ENCODE measurements at regions not wholly inside any gene's neighbourhood (a gene's known extent, or its start where the extent isn't known, plus 50 kb on each side); places are given as distances from the start of the nearest gene placed in this dataset.

DNA sequence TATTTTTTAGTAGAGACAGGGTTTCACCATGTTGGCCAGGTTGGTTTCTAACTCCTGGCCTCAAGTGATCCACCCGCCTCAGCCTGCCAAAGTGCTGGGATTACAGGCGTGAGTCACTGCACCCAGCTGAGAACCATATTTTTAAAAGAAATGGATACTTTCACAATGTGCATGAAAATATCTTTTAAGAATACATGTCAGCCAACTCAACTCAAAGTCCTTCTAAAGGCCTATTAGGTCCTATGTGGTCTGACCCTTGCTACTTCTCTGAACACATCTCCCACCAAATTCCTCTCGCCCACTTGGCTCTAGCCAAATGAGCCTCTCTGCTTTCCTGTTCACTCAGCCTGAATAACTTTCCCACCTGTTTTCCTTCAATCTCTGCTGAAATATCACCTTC lies 119.6 kb downstream of the MTX2 start:
- TF ChIP-seq GATA2 (IDR thresholded peaks at IDR 0.05; ENCODE audit: low read depth, low read length), result no peak
- TF ChIP-seq GATA3 (IDR thresholded peaks at IDR 0.05; ENCODE audit: low read depth, low read length), result no peak

- TF ChIP-seq GATA2 (IDR thresholded peaks at IDR 0.05; ENCODE audit: low read depth, low read length) (no peak), GATA3 (IDR thresholded peaks at IDR 0.05; ENCODE audit: low read depth, low read length) (no peak)
Observed at GRCh38 chr2:176390276-176391147, 121.3 kb downstream of the MTX2 start.

- no peak for TF ChIP-seq GATA2 (IDR thresholded peaks at IDR 0.05; ENCODE audit: low read depth, low read length)
Observed at GRCh38 chr2:176391148-176391419, 121.8 kb downstream of the MTX2 start.

- TF ChIP-seq GATA2 (IDR thresholded peaks at IDR 0.05; ENCODE audit: low read depth, low read length), result no peak
- TF ChIP-seq GATA3 (IDR thresholded peaks at IDR 0.05; ENCODE audit: low read depth, low read length), result no peak
Observed at GRCh38 chr2:176392249-176392648, 123.0 kb downstream of the MTX2 start.

- no peak for TF ChIP-seq GATA2 (IDR thresholded peaks at IDR 0.05; ENCODE audit: low read depth, low read length)
- TF ChIP-seq GATA3 (IDR thresholded peaks at IDR 0.05; ENCODE audit: low read depth, low read length), result no peak
Observed at GRCh38 chr2:176392744-176393414, 123.6 kb downstream of the MTX2 start.

DNA sequence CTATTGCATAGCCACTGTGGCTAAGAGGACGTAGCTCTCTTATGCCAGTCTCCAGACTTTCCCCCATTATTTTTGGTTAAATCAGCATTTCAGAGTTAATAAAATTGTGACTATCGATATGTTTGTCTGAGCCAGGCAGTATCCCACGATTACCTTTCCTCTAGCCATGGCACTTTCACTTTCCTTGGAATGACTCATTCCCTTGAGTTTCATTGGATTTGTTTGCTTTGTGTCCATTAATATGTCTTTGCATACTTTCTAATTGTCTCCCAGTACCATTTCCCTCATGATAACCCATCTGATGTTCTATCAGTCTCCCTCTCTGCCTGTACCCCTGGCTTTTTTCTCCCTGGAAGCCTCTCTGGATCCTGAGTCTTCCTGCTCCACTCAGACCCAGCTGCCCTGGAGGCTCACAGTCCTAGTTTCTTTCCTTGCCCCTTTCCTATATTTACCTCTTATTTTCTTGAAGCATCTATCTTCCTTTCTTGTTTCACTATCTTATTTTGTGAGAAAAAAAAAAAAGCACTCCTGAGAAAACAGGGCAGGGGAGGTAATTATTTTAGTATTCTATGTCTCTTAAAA lies 126.1 kb downstream of the MTX2 start:
- no peak for TF ChIP-seq GATA3 (IDR thresholded peaks at IDR 0.05; ENCODE audit: low read depth, low read length)
- no peak for TF ChIP-seq GATA2 (IDR thresholded peaks at IDR 0.05; ENCODE audit: low read depth, low read length)

DNA sequence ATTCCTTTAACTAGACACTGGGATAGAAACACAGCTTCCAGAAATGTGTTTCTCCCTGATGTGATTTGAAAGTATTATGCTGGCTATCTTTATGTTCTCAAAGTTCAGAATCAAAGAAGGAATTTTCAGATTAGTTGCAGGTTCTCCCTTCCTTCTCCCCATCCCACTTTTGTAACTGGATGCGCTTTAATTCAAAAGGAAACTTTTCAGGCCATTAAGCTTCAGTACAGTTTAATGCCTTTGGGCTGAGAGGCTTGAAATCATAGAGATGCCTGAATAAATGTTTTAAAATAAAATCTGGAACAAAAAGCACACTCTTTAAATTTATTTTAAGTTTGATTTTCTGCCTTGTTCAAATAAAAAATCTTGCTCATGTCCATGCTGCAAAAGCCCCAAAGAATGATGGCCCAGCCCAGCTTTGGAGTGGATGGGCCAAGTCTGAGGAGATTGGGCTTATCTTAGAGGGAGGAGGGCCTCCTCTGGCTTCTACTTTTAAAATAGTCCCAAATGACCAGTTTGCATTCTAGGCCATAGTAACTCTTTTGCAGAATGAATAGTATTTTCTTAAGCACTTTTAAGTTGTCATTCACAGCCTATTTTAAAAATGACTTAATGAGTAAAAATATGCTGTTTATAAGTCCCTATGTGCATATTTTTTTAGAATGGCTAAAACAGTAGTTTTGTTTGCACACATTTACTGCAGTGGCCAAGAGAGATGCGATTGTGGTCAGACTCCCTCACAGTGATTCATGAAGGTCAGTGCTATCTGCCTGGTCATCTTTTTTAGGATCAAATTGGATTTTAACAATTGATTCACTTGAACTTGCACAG lies 129.2 kb downstream of the MTX2 start:
- TF ChIP-seq GATA3 (IDR thresholded peaks at IDR 0.05; ENCODE audit: low read depth, low read length) (no peak), GATA2 (IDR thresholded peaks at IDR 0.05; ENCODE audit: low read depth, low read length) (no peak)

- no peak for TF ChIP-seq GATA2 (IDR thresholded peaks at IDR 0.05; ENCODE audit: low read depth, low read length)
- no peak for TF ChIP-seq GATA3 (IDR thresholded peaks at IDR 0.05; ENCODE audit: low read depth, low read length)
Observed at GRCh38 chr2:176399074-176399598, 129.9 kb downstream of the MTX2 start.

DNA sequence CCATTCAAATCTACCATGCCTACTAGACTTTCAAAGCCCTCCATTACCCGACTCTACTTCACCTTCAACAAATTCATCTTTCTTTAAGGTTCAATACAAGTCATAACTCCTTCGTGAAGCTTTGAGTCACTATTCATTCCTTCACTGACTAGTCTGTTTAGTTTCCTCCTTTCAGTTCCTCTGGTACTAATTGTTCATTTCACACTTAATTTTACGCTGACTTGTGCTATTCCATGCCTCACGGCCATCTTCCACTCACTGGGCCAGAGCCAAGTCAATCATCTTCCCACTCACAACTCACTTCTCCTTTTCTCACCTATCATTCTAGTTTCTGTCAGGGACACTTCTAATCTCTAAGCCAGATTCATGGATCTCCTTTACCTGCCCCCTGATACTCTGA lies 136.2 kb downstream of the MTX2 start:
- no peak for TF ChIP-seq GATA3 (IDR thresholded peaks at IDR 0.05; ENCODE audit: low read depth, low read length)
- no peak for TF ChIP-seq GATA2 (IDR thresholded peaks at IDR 0.05; ENCODE audit: low read depth, low read length)

DNA sequence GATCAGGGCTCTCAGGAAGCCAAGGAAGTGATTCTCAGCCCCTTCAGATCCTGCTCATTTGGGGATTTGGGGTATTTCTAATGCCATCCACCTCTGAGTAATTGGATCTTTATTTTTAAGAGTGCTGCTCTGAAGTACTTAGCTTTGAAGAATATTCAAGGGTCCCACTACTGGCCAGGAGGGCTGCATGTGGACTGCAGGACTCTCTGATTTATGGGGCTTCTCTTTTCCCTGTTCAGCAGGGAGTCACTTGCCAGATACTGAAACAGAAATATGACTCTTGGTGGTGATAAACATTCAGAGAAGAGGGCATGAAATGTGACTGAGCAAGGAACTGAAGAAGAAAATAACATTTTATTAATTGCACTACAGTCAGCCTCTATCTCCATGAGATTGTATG lies 138.5 kb downstream of the MTX2 start:
- TF ChIP-seq GATA2 (IDR thresholded peaks at IDR 0.05; ENCODE audit: low read depth, low read length) (no peak), GATA3 (IDR thresholded peaks at IDR 0.05; ENCODE audit: low read depth, low read length) (no peak)

GRCh38 chr2:176409671-176410070 lies 140.4 kb downstream of the MTX2 start:
- no peak for TF ChIP-seq GATA2 (IDR thresholded peaks at IDR 0.05; ENCODE audit: low read depth, low read length)
- TF ChIP-seq GATA3 (IDR thresholded peaks at IDR 0.05; ENCODE audit: low read depth, low read length), result no peak

- TF ChIP-seq GATA2 (IDR thresholded peaks at IDR 0.05; ENCODE audit: low read depth, low read length) (no peak), GATA3 (IDR thresholded peaks at IDR 0.05; ENCODE audit: low read depth, low read length) (no peak)
Observed at GRCh38 chr2:176412136-176412535, 142.9 kb downstream of the MTX2 start.

DNA sequence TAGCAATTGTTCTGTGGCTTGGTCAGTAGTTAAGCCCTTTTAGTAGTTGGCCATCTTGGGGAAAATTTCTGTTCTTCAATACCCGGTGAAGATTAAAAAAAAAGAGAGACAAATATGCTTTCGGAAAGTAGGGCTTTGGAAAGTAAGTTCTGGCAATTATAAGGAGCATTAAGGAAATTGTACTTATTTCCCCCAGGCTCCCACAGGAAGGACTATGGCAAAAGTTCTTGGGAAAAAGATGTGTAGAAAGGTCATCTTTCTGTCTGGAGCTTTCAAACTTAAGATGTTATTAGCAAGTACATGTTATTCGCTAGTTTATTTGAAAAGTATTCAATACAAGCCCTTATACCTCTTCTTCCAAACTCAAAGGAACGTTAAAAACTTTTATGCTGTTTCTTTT lies 144.5 kb downstream of the MTX2 start:
- TF ChIP-seq GATA2 (IDR thresholded peaks at IDR 0.05; ENCODE audit: low read depth, low read length), result no peak
- TF ChIP-seq GATA3 (IDR thresholded peaks at IDR 0.05; ENCODE audit: low read depth, low read length), result no peak

GRCh38 chr2:176414641-176415040 lies 145.4 kb downstream of the MTX2 start:
- TF ChIP-seq GATA2 (IDR thresholded peaks at IDR 0.05; ENCODE audit: low read depth, low read length), result no peak
- no peak for TF ChIP-seq GATA3 (IDR thresholded peaks at IDR 0.05; ENCODE audit: low read depth, low read length)

Data from SH-SY5Y (cell line).